DMS114 treated with DMSO at 0.1 percent for 48 hours (cell line): ENCODE measurements at regions not wholly inside any gene's neighbourhood (a gene's known extent, or its start where the extent isn't known, plus 50 kb on each side); places are given as distances from the start of the nearest gene placed in this dataset.
"Not testable (repeated sequence)": the region's sequence is repeated elsewhere in the genome, so short reads cannot be mapped to it uniquely, and the experiment has no call there.

Experiments used
- DNase-seq: peaks from one replicate; lab custom pipeline; 2025; ENCODE audit not compliant: unreplicated experiment; lab: John Stamatoyannopoulos, UW

- DNase-seq = no peak
These were observed 598.7 kb downstream of the SOX5 start for GRCh38 chr12:23350808-23351207.

- no peak for DNase-seq
These were observed 596.8 kb downstream of the SOX5 start for GRCh38 chr12:23352670-23353069.

GRCh38 chr12:23354800-23355199, 594.7 kb downstream of the SOX5 start:
- DNase-seq = no peak

GRCh38 chr12:23356440-23356839, 593.0 kb downstream of the SOX5 start:
- no peak for DNase-seq

- no peak for DNase-seq
These were observed 592.4 kb downstream of the SOX5 start for GRCh38 chr12:23356927-23357708.

- DNase-seq = no peak
These were observed 589.3 kb downstream of the SOX5 start for GRCh38 chr12:23359975-23360701.

- DNase-seq = no peak
These were observed 587.5 kb downstream of the SOX5 start for GRCh38 chr12:23361971-23362370.

GRCh38 chr12:23368590-23368989, 580.9 kb downstream of the SOX5 start:
- DNase-seq = no peak

- DNase-seq = no peak
These were observed 573.8 kb downstream of the SOX5 start for GRCh38 chr12:23375621-23376020.

GRCh38 chr12:23376238-23376637, 573.2 kb downstream of the SOX5 start:
- DNase-seq = no peak

- DNase-seq = no peak
These were observed 568.9 kb downstream of the SOX5 start for GRCh38 chr12:23380419-23381100.

GRCh38 chr12:23388898-23389297, 560.6 kb downstream of the SOX5 start:
- DNase-seq = not testable (repeated sequence)

GRCh38 chr12:23389315-23389714, 560.2 kb downstream of the SOX5 start:
- not testable (repeated sequence) for DNase-seq

GRCh38 chr12:23399402-23399933, 550.0 kb downstream of the SOX5 start:
- DNase-seq = no peak

GRCh38 chr12:23415180-23415579, 534.3 kb downstream of the SOX5 start:
- DNase-seq = no peak

- DNase-seq = no peak
These were observed 527.9 kb downstream of the SOX5 start for GRCh38 chr12:23421556-23421955.

- DNase-seq = no peak
These were observed 526.3 kb downstream of the SOX5 start for GRCh38 chr12:23423097-23423687.

GRCh38 chr12:23423796-23424195, 525.7 kb downstream of the SOX5 start:
- no peak for DNase-seq

GRCh38 chr12:23424685-23425084, 524.8 kb downstream of the SOX5 start:
- no peak for DNase-seq

- no peak for DNase-seq
These were observed 523.1 kb downstream of the SOX5 start for GRCh38 chr12:23426328-23426727.

GRCh38 chr12:23428758-23429157, 520.7 kb downstream of the SOX5 start:
- no peak for DNase-seq
